GM19099 (cell line): ENCODE measurements at regions not wholly inside any gene's neighbourhood (a gene's known extent, or its start where the extent isn't known, plus 50 kb on each side); places are given as distances from the start of the nearest gene placed in this dataset.

ENCODE experiments used
- POLR2A ChIP-seq: IDR thresholded peaks from 3 replicates; pipeline ENCODE4 v1.6.1; 2011; ENCODE audit warnings: low read depth; ENCODE audit not compliant: insufficient read length; ENCODE audit errors: extremely low read depth

DNA sequence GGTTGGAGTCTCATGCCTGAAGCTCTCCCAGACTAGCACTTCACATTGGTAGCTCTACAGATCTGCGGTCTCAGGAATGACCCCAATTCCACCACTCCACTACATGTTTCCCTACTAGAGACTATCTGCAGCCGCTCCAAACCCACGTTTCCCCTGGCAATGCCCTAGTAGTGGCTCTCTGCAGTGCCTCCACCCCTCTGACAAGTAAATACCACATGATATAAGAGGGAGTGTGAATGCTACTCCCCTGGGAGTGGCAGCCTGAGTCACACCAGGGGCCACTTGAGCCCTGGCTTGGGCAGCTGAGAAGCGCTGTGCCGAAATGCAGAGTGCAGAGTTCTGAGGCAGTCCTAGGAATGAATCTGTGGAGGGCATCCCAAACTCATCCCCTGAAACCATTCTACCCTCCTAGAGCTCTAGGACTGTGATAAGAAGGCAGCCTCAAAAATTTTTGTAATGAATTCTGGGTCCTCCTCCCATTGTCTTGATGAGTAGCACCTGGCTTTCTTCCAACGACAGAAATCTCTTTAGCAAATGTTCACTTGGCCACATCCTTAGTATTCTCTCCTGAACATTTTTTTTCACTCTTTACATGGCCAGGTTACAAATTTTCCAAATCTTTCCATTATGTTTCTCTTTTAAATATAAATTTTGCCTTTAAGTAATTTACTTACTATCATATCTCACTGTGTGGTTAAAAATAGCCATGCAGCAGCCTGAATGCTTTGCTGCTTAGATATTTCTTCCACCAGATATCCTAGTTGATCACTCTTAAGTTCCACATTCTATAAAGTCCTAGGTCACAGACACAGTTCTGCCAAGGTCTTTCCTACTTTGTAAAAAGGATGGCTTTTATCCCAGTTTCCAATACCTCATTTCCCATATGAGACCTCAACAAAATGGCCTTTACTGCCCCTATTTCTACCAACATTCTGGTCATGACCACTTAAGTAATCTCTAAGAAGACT is 160.2 kb upstream of the CPEB2 start:
- no peak for TF ChIP-seq POLR2A

DNA sequence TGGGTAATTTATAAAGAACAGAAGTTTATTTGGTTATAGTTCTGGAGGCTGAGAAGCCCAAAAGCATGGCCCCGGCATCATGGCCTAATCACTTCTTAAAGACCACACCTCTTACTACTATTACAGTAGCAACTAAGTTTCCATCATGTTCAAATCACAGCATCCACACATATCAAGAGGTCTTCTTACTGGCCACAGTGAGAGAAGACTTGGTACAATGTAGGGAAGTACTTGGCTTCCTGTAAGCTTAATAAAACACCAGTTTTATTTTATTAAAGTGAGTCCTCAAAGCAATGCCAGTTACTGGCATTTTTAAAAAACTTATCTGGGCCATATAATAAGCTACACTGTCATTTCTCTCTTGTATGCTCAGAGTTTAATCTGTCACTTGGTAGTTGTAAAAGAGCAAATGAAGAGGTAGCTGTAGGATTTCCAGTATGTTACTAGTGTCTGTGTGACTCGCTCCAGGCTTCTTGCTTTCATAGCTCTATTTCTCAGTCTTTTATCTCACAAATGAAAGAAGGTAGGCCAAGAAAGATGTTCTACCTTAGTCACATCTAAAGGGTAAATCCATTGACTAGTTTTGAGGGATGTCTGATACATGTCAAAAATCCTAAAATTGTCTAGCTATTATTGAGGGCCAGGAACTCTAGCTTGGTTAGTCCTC is 159.2 kb upstream of the CPEB2 start:
- no peak for TF ChIP-seq POLR2A

DNA sequence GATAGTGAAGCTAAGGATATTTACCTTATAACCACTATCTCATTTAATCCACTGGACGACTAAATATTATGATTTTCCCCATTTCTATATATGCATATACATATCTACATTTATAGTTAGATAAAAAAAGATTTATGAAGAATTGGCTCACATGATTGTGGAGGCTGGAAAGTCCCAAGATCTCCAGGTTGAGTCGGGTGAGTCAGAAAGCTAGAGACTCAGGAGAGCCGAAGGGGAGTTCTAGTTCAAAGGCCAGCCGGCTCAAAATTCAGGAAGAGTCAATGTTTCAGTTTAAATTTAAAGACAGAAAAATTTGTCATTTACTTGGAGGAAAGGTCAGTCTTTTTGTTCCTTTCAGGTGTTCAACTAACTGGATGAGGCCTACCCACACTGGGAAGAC is 158.2 kb upstream of the CPEB2 start:
- no peak for TF ChIP-seq POLR2A

DNA sequence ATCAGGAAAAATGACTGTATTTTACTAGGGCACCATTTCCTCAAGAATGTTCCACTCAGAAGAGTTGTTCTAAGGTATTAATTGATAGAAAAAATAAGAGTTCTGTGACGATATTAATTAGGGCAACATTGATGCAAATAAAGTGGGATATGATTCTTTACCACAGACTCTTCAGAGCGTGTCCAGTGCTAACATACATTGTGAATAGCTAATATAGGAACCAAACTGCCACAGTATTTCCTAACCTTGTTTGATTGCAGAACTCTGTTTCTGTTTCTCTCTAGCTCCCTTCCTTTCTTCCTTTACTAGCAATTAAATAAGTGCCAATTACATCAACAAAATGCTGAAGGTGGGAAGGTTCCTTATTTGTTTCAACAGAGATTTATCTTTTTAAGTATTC is 154.1 kb upstream of the CPEB2 start:
- TF ChIP-seq POLR2A: no peak

GRCh38 chr4:14850455-14851097 is 151.7 kb upstream of the CPEB2 start:
- TF ChIP-seq POLR2A: no peak

DNA sequence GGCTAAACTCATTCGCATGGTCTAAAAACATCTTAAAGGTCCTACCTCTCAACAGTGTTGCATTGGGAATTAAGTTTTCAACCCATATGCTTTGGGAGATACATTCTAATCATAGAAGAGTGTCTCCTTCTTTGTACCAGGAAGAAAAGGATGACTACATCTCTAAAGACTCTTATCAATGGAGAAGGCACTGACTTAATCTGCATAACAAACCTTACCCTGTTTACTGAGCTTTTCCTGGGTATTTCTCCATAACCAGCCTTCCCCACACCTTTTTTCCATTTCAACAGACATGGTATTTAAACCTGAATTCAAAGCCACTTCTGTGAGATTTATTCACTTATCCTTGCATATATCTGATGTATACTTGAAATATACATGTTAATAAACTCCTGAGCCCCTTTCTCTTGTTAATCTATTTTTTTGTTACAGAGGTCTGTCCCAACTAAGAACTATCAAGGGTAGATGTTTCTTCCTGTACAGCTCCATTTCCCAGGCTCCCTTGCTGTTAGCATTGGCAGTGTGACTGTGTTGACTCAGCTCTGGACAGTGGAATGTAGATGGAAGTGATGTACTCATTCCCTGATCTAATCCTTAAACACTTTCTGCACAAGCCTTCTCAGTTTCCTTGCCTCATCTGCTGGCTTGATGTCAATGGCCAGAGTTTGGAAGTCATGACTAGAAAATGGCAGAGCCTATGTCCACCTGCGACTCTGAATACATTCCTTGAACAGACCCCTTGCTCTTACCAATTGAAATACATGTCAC is 148.9 kb upstream of the CPEB2 start:
- TF ChIP-seq POLR2A: no peak

DNA sequence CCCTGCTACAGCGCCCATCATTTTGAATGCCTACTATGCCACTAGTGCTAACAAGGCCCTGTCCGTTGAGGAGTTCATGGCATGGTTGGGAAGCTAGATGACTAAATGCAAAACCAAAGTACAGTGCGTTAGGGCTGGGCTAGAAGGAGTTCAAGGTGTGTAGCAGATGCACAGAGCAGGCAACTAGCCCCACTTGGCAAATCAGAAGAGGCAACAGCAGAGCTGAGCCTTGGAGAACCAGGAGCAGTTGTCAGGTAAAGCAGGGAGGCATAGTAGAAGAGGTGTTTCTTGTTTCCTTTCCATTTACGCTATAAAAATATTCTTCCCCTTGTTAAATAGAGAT is 146.6 kb upstream of the CPEB2 start:
- TF ChIP-seq POLR2A: no peak

- TF ChIP-seq POLR2A: no peak
Measured at GRCh38 chr4:14856062-14856933, 146.0 kb upstream of the CPEB2 start.

GRCh38 chr4:14856934-14857235 is 145.4 kb upstream of the CPEB2 start:
- TF ChIP-seq POLR2A: no peak

DNA sequence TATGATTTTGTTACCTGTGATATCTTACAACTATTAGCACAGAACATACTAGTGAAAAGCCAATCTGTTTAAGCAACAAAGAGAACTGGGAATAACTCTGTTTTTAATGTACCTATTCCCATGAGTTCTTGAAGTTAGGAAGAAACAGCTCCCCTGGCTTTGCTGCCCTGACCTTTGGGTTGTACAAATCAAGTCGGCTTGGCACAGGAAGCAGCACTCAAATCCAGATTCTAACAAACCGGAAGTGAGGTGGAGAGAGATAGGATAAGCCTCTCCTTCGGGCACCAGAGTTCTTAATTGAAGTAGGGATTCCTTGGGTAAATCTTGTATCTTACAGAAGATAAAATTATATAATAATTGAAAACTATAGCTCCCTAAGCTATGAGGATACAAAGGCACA is 144.8 kb upstream of the CPEB2 start:
- TF ChIP-seq POLR2A: no peak

DNA sequence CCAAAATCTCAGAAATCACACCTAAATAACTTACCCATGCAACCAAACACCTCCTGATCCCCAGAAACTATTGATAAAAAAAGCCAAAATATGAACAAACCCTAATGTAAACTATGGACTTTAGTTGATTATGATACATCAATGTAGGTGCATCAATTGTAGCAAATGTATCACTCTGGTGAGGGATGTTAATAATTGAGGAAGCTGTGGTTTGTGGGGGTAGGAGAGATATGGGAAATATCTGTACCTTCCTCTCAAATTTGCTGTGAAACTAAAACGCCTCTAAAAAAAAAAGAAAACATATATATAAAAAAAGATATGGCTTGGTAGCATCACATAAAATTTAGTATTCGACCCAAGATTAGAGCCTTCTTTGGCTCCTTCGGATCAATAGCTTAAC is 144.3 kb upstream of the CPEB2 start:
- no peak for TF ChIP-seq POLR2A

- no peak for TF ChIP-seq POLR2A
Measured at GRCh38 chr4:14862891-14863290, 139.4 kb upstream of the CPEB2 start.

DNA sequence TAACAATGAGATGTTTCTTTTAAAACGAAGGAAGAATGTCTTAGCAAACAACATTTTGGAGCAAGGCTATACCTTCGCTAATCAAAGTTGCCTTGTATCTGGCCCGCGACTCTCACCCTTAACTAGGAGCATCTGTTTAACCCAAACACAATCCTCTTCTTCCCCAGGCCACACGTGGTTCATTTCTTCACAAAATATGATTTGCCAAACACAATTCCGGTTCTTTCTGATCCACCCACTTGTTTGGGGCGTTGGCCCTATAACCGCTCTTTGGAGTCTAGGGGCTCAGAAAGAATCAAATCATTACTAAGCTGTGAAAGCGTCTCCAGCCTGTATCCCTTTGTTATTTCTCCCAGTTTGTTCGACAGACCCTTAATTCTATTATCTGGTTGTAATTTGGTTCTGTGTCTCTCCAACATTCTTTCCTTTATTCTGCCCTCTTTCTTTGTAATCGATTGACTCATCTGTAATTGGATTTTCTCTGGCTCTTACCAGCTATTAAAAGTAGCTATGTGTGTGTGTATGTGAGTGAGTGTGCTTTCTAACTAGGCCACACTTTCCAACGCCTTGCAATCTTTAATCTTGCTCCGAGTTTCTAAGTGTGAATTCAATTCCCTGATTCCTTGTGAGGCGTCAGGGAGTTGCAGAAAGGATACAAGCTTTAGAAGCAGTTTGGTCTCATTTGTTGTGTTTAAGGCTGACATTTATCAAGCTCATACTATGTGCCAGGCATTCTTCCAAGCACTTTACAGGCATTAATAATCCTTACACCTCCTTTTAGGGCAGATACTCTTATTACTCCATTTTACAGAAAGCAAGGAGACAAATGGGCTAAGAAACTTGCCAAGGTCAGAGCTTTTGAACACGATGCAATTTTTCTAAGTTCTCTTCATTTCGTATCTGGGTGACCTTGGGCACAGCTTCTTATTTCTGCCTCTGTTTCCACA is 138.6 kb upstream of the CPEB2 start:
- no peak for TF ChIP-seq POLR2A
